Upper lobe of right lung (tissue), 1 donor: ENCODE measurements at regions not wholly inside any gene's neighbourhood (a gene's known extent, or its start where the extent isn't known, plus 50 kb on each side); places are given as distances from the start of the nearest gene placed in this dataset.

Source experiments
- ATAC-seq: fragments of 200-7000 bp; cut with Tn5 transposase; one replicate; pipeline ENCODE4 v1.9.1; 2020; ENCODE audit warnings: mild to moderate bottlenecking, moderate library complexity
- DNase-seq: peaks from one replicate; pipeline ENCODE4 v3.0.0-alpha.2; 2020
- H3K27ac ChIP-seq: fragments of 200-600 bp; one replicate; pipeline ENCODE4 v1.8.0; 2022
- H3K27me3 ChIP-seq: fragments of 200-600 bp; one replicate; pipeline ENCODE4 v1.8.0; 2022; ENCODE audit warnings: mild to moderate bottlenecking
- H3K36me3 ChIP-seq: fragments of 200-600 bp; one replicate; pipeline ENCODE4 v1.8.0; 2022
- H3K4me1 ChIP-seq: fragments of 200-600 bp; one replicate; pipeline ENCODE4 v1.8.0; 2022
- H3K4me3 ChIP-seq: fragments of 200-600 bp; one replicate; pipeline ENCODE4 v1.8.0; 2022; ENCODE audit warnings: mild to moderate bottlenecking
- H3K9me3 ChIP-seq: fragments of 200-600 bp; one replicate; pipeline ENCODE4 v1.8.0; 2022
- CTCF ChIP-seq: fragments of 200-600 bp; IDR thresholded peaks from one replicate; pipeline ENCODE4 v1.8.0; 2022; ENCODE audit warnings: antibody characterized with exemption
- intact Hi-C: fragments of 100-400 bp; cut with DNase I; formaldehyde crosslinking; loops from one replicate; pipeline ENCODE4 v1.11.0; 2022
- donor health status: DM: no; HTN: yes; CAD: no; lungs with severe emphysema.

- Histone ChIP-seq H3K27me3 (no peaks in the 10 kb centered on the region), H3K27ac (no peak overlapping the region), H3K36me3 (no peaks in the 10 kb centered on the region), H3K4me1 (no peaks in the 10 kb centered on the region), H3K9me3 (no peaks in the 10 kb centered on the region), H3K4me3 (no peak overlapping the region)
- intact Hi-C loops: no loop called here
- DNase-seq: no peak
- no peak for ATAC-seq
- no peak for TF ChIP-seq CTCF
These were observed 72.1 kb upstream of the PARD3B start for GRCh38 chr2:204473224-204473623.

GRCh38 chr2:204475399-204475798 is 69.9 kb upstream of the PARD3B start:
- ATAC-seq (no peak), DNase-seq (no peak)
- TF ChIP-seq CTCF: no peak
- Histone ChIP-seq H3K9me3 (no peaks in the 10 kb centered on the region), H3K4me1 (no peaks in the 10 kb centered on the region), H3K36me3 (no peaks in the 10 kb centered on the region), H3K4me3 (no peak overlapping the region), H3K27me3 (no peaks in the 10 kb centered on the region), H3K27ac (no peak overlapping the region)
- intact Hi-C loops: no loop called here

- DNase-seq (no peak), ATAC-seq (no peak)
- no peaks in the 10 kb centered on the region for H3K9me3 ChIP-seq
- H3K4me3 ChIP-seq: no peak overlapping the region
- H3K27ac ChIP-seq: no peak overlapping the region
- no peaks in the 10 kb centered on the region for H3K36me3 ChIP-seq
- TF ChIP-seq CTCF: no peak
- no peaks in the 10 kb centered on the region for H3K4me1 ChIP-seq
- intact Hi-C loops: no loop called here
- no peaks in the 10 kb centered on the region for H3K27me3 ChIP-seq
These were observed 67.8 kb upstream of the PARD3B start for GRCh38 chr2:204477358-204477950.

- H3K27ac ChIP-seq: no peak overlapping the region
- TF ChIP-seq CTCF: no peak
- intact Hi-C loops: no loop called here
- DNase-seq: no peak
- no peaks in the 10 kb centered on the region for H3K9me3 ChIP-seq
- H3K4me1 ChIP-seq: no peaks in the 10 kb centered on the region
- H3K4me3 ChIP-seq: no peak overlapping the region
- ATAC-seq: no peak
- H3K27me3 ChIP-seq: no peaks in the 10 kb centered on the region
- no peaks in the 10 kb centered on the region for H3K36me3 ChIP-seq
These were observed 65.7 kb upstream of the PARD3B start for GRCh38 chr2:204479557-204479956.

- Histone ChIP-seq H3K4me3 (no peak overlapping the region), H3K27me3 (no peaks in the 10 kb centered on the region), H3K36me3 (no peaks in the 10 kb centered on the region), H3K9me3 (no peaks in the 10 kb centered on the region), H3K4me1 (no peaks in the 10 kb centered on the region), H3K27ac (no peak overlapping the region)
- intact Hi-C loops: no loop called here
- no peak for DNase-seq
- no peak for ATAC-seq
- no peak for TF ChIP-seq CTCF
These were observed 64.6 kb upstream of the PARD3B start for GRCh38 chr2:204480676-204481075.

GRCh38 chr2:204483608-204484081 is 61.6 kb upstream of the PARD3B start:
- ATAC-seq: no peak
- DNase-seq: no peak
- H3K36me3 ChIP-seq: no peaks in the 10 kb centered on the region
- no peak overlapping the region for H3K27ac ChIP-seq
- intact Hi-C loops: no loop called here
- TF ChIP-seq CTCF: no peak
- no peaks in the 10 kb centered on the region for H3K27me3 ChIP-seq
- H3K9me3 ChIP-seq: no peaks in the 10 kb centered on the region
- no peak overlapping the region for H3K4me3 ChIP-seq
- H3K4me1 ChIP-seq: no peaks in the 10 kb centered on the region
